DOHH2 (cell line): ENCODE measurements at regions not wholly inside any gene's neighbourhood (a gene's known extent, or its start where the extent isn't known, plus 50 kb on each side); places are given as distances from the start of the nearest gene placed in this dataset.

Experiments
- H3F3A ChIP-seq: fragments of 200-600 bp; sonication (generic), shearing (Covaris generic); 2 replicates; pipeline ENCODE4 v1.6.0; 2016; ENCODE audit warnings: antibody characterized with exemption, mild to moderate bottlenecking; ENCODE audit not compliant: control insufficient read depth, insufficient read depth
- H3K27ac ChIP-seq: fragments of 200-600 bp; sonication (generic); 2 replicates; pipeline ENCODE4 v1.5.1; 2014; ENCODE audit warnings: low read depth, mild to moderate bottlenecking, low read length, moderate library complexity
- H3K27me3 ChIP-seq: fragments of 200-600 bp; sonication (generic); 2 replicates; pipeline ENCODE4 v1.6.1; 2014; ENCODE audit warnings: mild to moderate bottlenecking, low read length, mixed read lengths; ENCODE audit not compliant: control insufficient read depth
- H3K36me3 ChIP-seq: fragments of 200-600 bp; sonication (generic); 2 replicates; pipeline ENCODE4 v1.6.1; 2014; ENCODE audit warnings: mild to moderate bottlenecking, low read length, moderate library complexity, mixed read lengths; ENCODE audit not compliant: control insufficient read depth
- H3K4me1 ChIP-seq: fragments of 200-600 bp; sonication (generic); 2 replicates; pipeline ENCODE4 v1.6.1; 2014; ENCODE audit warnings: mild to moderate bottlenecking, low read length, mixed read lengths; ENCODE audit not compliant: control insufficient read depth
- H3K4me2 ChIP-seq: fragments of 200-600 bp; sonication (generic); 2 replicates; pipeline ENCODE4 v1.6.0; 2014; ENCODE audit warnings: mild to moderate bottlenecking, low read length, moderate library complexity
- H3K4me3 ChIP-seq: fragments of 200-600 bp; sonication (generic); 2 replicates; pipeline ENCODE4 v1.5.1; 2014; ENCODE audit warnings: mild to moderate bottlenecking, low read length, mixed read lengths
- H3K79me2 ChIP-seq: fragments of 200-600 bp; sonication (generic); 2 replicates; pipeline ENCODE4 v1.6.1; 2014; ENCODE audit warnings: mild to moderate bottlenecking, low read length, mixed read lengths; ENCODE audit not compliant: control insufficient read depth
- H3K9me2 ChIP-seq: fragments of 200-600 bp; sonication (generic); replicated peaks from 2 replicates; pipeline ENCODE4 v1.6.1; 2014; ENCODE audit warnings: mild to moderate bottlenecking, low read length, mixed read lengths; ENCODE audit not compliant: control insufficient read depth
- H3K9me3 ChIP-seq: fragments of 200-600 bp; sonication (generic); 2 replicates; pipeline ENCODE4 v1.6.1; 2014; ENCODE audit warnings: antibody characterized with exemption, low read length, mixed read lengths; ENCODE audit not compliant: control insufficient read depth, insufficient read depth
- H4K20me1 ChIP-seq: fragments of 200-600 bp; sonication (generic); 2 replicates; pipeline ENCODE4 v1.6.0; 2014; ENCODE audit warnings: low read depth, mild to moderate bottlenecking, antibody characterized with exemption, low read length, moderate library complexity; ENCODE audit not compliant: control insufficient read depth, insufficient read depth
- EZH2phosphoT487 ChIP-seq: fragments of 200-600 bp; sonication (generic); IDR thresholded peaks from 2 replicates; pipeline ENCODE4 v1.6.1; 2017; ENCODE audit warnings: borderline replicate concordance, mild to moderate bottlenecking, antibody characterized with exemption, low read length, moderate library complexity, mixed read lengths
- TF ChIP-seq, protein P1 (sequence below): fragments of 200-600 bp; sonication (generic); IDR thresholded peaks from one replicate; pipeline ENCODE4 v1.5.1; 2014; ENCODE audit warnings: antibody characterized with exemption, mild to moderate bottlenecking, low read depth, low read length; ENCODE audit not compliant: poor library complexity, severe bottlenecking

DNA sequence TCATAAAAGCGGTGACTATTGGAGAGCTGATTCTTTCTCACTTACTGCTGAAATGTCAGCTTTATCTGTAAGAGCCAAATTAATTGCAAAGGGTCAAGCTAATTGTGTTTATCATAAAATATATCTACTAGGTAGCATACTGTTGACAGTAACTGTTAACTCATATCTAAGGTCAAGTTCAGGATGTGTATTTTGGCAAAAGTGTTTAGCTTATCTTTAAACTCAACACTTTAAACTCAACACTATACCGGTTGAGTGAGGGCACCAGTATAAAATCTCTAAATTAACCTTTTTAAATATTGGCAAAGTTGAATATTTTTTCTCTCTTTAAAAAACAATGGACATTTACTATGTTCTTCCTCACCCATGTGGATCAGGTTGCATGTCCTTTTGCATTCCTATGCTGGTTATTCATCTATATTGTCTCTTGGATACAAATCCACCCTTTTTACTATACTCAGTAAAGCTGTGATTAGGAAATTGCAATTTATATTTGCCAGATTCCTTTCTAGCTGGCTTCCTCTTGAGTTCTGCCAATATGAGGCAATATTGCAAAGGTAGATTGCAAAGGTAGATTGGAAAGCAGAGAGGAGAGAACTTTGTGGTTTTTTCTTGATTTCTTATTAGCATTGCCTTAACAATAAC lies 344.6 kb upstream of the DCBLD2 start:
- TF ChIP-seq, protein P1, sequence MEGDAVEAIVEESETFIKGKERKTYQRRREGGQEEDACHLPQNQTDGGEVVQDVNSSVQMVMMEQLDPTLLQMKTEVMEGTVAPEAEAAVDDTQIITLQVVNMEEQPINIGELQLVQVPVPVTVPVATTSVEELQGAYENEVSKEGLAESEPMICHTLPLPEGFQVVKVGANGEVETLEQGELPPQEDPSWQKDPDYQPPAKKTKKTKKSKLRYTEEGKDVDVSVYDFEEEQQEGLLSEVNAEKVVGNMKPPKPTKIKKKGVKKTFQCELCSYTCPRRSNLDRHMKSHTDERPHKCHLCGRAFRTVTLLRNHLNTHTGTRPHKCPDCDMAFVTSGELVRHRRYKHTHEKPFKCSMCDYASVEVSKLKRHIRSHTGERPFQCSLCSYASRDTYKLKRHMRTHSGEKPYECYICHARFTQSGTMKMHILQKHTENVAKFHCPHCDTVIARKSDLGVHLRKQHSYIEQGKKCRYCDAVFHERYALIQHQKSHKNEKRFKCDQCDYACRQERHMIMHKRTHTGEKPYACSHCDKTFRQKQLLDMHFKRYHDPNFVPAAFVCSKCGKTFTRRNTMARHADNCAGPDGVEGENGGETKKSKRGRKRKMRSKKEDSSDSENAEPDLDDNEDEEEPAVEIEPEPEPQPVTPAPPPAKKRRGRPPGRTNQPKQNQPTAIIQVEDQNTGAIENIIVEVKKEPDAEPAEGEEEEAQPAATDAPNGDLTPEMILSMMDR = no peak
- TF ChIP-seq EZH2phosphoT487 = no peak
- Histone ChIP-seq H3K4me1 (no peaks in the 10 kb centered on the region), H3K4me2 (no peak overlapping the region)

DNA sequence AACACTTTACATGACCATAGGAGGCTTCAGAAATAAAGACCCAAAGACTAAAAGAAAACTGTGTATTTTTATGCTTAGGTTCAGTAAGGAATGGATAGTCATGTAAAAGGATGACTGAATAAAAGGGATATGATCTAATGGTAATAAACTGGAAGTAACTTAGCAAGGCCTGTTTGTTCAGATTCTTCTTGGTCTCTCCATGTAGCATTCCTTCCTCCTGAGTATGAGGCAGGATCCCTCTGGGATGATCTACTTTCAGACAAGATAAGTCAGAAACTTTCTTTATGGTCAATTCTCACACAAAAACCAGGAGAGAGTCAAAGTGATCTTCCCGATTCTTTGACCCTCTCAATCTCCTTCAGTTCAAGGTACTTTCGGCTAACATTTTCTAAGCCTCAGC lies 340.8 kb upstream of the DCBLD2 start:
- no peaks in the 10 kb centered on the region for H3K4me1 ChIP-seq
- H3K27ac ChIP-seq = no peak overlapping the region
- H3K4me3 ChIP-seq = no peak overlapping the region
- no peaks in the 10 kb centered on the region for H3F3A ChIP-seq
- no peaks in the 10 kb centered on the region for H3K79me2 ChIP-seq
- H3K9me3 ChIP-seq = no peaks in the 10 kb centered on the region; the same call in 1 of the 2 replicates
- H3K4me2 ChIP-seq = no peak overlapping the region
- no peaks in the 10 kb centered on the region for H3K27me3 ChIP-seq
- no peak for TF ChIP-seq EZH2phosphoT487
- TF ChIP-seq, protein P1 = no peak
- H4K20me1 ChIP-seq = no peaks in the 10 kb centered on the region
- H3K9me2 ChIP-seq = no peaks in the 10 kb centered on the region
- no peaks in the 10 kb centered on the region for H3K36me3 ChIP-seq

More for the DNA sequence above, 344.6 kb upstream of the DCBLD2 start:
- Histone ChIP-seq H4K20me1 (no peaks in the 10 kb centered on the region), H3K4me3 (no peak overlapping the region), H3K9me2 (no peaks in the 10 kb centered on the region), H3K79me2 (no peaks in the 10 kb centered on the region), H3F3A (no peaks in the 10 kb centered on the region), H3K27ac (no peak overlapping the region), H3K9me3 (no peaks in the 10 kb centered on the region), H3K36me3 (no peaks in the 10 kb centered on the region), H3K27me3 (no peaks in the 10 kb centered on the region)

DNA sequence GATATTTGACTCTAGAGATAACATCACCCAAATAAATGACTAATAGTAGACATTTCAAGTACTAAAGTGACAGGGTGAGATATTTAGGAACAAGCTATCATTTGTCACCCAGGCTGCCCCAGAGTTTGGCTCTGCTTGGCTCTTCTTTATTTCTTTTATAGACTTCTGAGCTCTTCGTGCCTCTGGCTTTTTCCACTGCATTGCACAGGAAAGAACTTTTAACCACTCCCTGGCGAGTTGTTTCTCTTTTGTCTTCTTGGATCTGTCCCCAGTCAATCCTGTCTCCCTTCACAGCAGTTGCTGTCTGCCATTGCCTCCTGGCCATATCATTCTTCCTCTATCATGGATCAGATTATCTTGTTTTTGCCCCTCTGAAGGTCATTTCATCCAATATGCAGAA lies 339.2 kb upstream of the DCBLD2 start:
- Histone ChIP-seq H3F3A (no peaks in the 10 kb centered on the region), H3K79me2 (no peaks in the 10 kb centered on the region), H3K4me1 (no peaks in the 10 kb centered on the region), H3K9me3 (no peaks in the 10 kb centered on the region; the same call in 1 of the 2 replicates), H3K27ac (no peak overlapping the region), H3K9me2 (no peaks in the 10 kb centered on the region), H3K36me3 (no peaks in the 10 kb centered on the region), H3K4me3 (no peak overlapping the region), H3K4me2 (no peak overlapping the region), H4K20me1 (no peaks in the 10 kb centered on the region), H3K27me3 (no peaks in the 10 kb centered on the region)
- no peak for TF ChIP-seq EZH2phosphoT487
- TF ChIP-seq, protein P1 = no peak
